Skin epidermis (tissue), 12 donors: ENCODE measurements at regions not wholly inside any gene's neighbourhood (a gene's known extent, or its start where the extent isn't known, plus 50 kb on each side); places are given as distances from the start of the nearest gene placed in this dataset.
"Not testable (repeated sequence)": the region's sequence is repeated elsewhere in the genome, so short reads cannot be mapped to it uniquely, and the experiment has no call there.

Source experiments
- H3K27ac ChIP-seq, 21 experiments: fragments of 200-600 bp; sonication (generic) in 11 of 21; one replicate each; pipeline ENCODE4 v1.5.0; 2020; ENCODE audit warnings: mild to moderate bottlenecking in 3 of 21, inconsistent platforms in 2 of 21, moderate library complexity in 2 of 21
- H3K4me3 ChIP-seq, 7 experiments: fragments of 200-600 bp; sonication (generic) in 2 of 7; one replicate each; pipeline ENCODE4 v1.5.0; 2020; ENCODE audit warnings: inconsistent platforms in 2 of 7, mild to moderate bottlenecking in 2 of 7, moderate library complexity in 1 of 7

GRCh38 chr2:146776596-146776995, 1068.2 kb upstream of the ACVR2A start:
- Histone ChIP-seq H3K4me3 (no peak overlapping the region), H3K27ac (no peak overlapping the region)

- Histone ChIP-seq H3K4me3 (no peak overlapping the region), H3K27ac (no peak overlapping the region)
These were observed 1073.3 kb upstream of the ACVR2A start for GRCh38 chr2:146771531-146771930.

GRCh38 chr2:146764301-146764700, 1080.5 kb upstream of the ACVR2A start:
- Histone ChIP-seq H3K4me3 (no peak overlapping the region), H3K27ac (no peak overlapping the region)

- Histone ChIP-seq H3K4me3 (no peak overlapping the region), H3K27ac (peak overlapping the region in 4 of 21 experiments; percentile 18 to 53 (median 47))
These were observed 1082.0 kb upstream of the ACVR2A start for GRCh38 chr2:146762786-146763185.

- Histone ChIP-seq H3K27ac (no peak overlapping the region), H3K4me3 (no peak overlapping the region)
These were observed 1090.2 kb upstream of the ACVR2A start for GRCh38 chr2:146754606-146755005.

GRCh38 chr2:146748046-146748445, 1096.8 kb upstream of the ACVR2A start:
- no peak overlapping the region for H3K4me3 ChIP-seq
- H3K27ac ChIP-seq: no peak overlapping the region

GRCh38 chr2:146741260-146741659, 1103.6 kb upstream of the ACVR2A start:
- Histone ChIP-seq H3K4me3 (no peak overlapping the region), H3K27ac (no peak overlapping the region)

GRCh38 chr2:146734821-146735190, 1110.0 kb upstream of the ACVR2A start:
- H3K4me3 ChIP-seq: no peak overlapping the region
- no peak overlapping the region for H3K27ac ChIP-seq

- H3K4me3 ChIP-seq: no peak overlapping the region
- H3K27ac ChIP-seq: no peak overlapping the region
These were observed 1110.6 kb upstream of the ACVR2A start for GRCh38 chr2:146734042-146734820.

- Histone ChIP-seq H3K4me3 (no peak overlapping the region), H3K27ac (no peak overlapping the region)
These were observed 1113.9 kb upstream of the ACVR2A start for GRCh38 chr2:146730882-146731281.

- H3K27ac ChIP-seq: no peak overlapping the region
- no peak overlapping the region for H3K4me3 ChIP-seq
These were observed 1123.3 kb upstream of the ACVR2A start for GRCh38 chr2:146721486-146721885.

- Histone ChIP-seq H3K27ac (no peak overlapping the region), H3K4me3 (no peak overlapping the region)
These were observed 1124.7 kb upstream of the ACVR2A start for GRCh38 chr2:146720170-146720569.

GRCh38 chr2:146716591-146716990, 1128.2 kb upstream of the ACVR2A start:
- H3K27ac ChIP-seq: no peak overlapping the region
- H3K4me3 ChIP-seq: no peak overlapping the region

GRCh38 chr2:146709004-146709403, 1135.8 kb upstream of the ACVR2A start:
- H3K27ac ChIP-seq: no peak overlapping the region
- no peak overlapping the region for H3K4me3 ChIP-seq

- H3K4me3 ChIP-seq: no peak overlapping the region
- H3K27ac ChIP-seq: no peak overlapping the region
These were observed 1143.6 kb upstream of the ACVR2A start for GRCh38 chr2:146701183-146701582.

- Histone ChIP-seq H3K4me3 (no peak overlapping the region), H3K27ac (no peak overlapping the region)
These were observed 1147.5 kb upstream of the ACVR2A start for GRCh38 chr2:146697307-146697706.

- not testable (repeated sequence) for H3K27ac ChIP-seq, H3K4me3 ChIP-seq
These were observed 1148.0 kb upstream of the ACVR2A start for GRCh38 chr2:146696787-146697186.

GRCh38 chr2:146681991-146682390, 1162.8 kb upstream of the ACVR2A start:
- Histone ChIP-seq H3K27ac (no peak overlapping the region), H3K4me3 (no peak overlapping the region)

- Histone ChIP-seq H3K27ac (no peak overlapping the region), H3K4me3 (no peak overlapping the region)
These were observed 1166.3 kb upstream of the ACVR2A start for GRCh38 chr2:146678516-146678915.

- Histone ChIP-seq H3K27ac (no peak overlapping the region), H3K4me3 (no peak overlapping the region)
These were observed 1167.5 kb upstream of the ACVR2A start for GRCh38 chr2:146677280-146677679.

GRCh38 chr2:146669735-146670134, 1175.1 kb upstream of the ACVR2A start:
- no peak overlapping the region for H3K27ac ChIP-seq
- no peak overlapping the region for H3K4me3 ChIP-seq

- no peak overlapping the region for H3K27ac ChIP-seq
- H3K4me3 ChIP-seq: no peak overlapping the region
These were observed 1178.5 kb upstream of the ACVR2A start for GRCh38 chr2:146666340-146666739.
